ENCODE measurements at regions not wholly inside any gene's neighbourhood (a gene's known extent, or its start where the extent isn't known, plus 50 kb on each side); places are given as distances from the start of the nearest gene placed in this dataset.

- TF ChIP-seq NFRKB (IDR thresholded peaks at IDR 0.05), result no peak
- TF ChIP-seq BHLHE40 (IDR thresholded peaks at IDR 0.05; ENCODE audit: borderline replicate concordance), result no peak
- TF ChIP-seq SP1 (IDR thresholded peaks at IDR 0.05), result no peak
- TF ChIP-seq L3MBTL2 (conservative IDR thresholded peaks at IDR 0.05), result no peak
- TF ChIP-seq FOXK2 (IDR thresholded peaks at IDR 0.05), result no peak
- no peak for TF ChIP-seq SUZ12 (IDR thresholded peaks at IDR 0.05)
- no peak for TF ChIP-seq HDGF (IDR thresholded peaks at IDR 0.05; ENCODE audit: borderline replicate concordance)
These were observed 110.3 kb upstream of the TMEM108 start for GRCh38 chr3:132927896-132928295.
